ENCODE measurements at regions not wholly inside any gene's neighbourhood (a gene's known extent, or its start where the extent isn't known, plus 50 kb on each side); places are given as distances from the start of the nearest gene placed in this dataset.

DNA sequence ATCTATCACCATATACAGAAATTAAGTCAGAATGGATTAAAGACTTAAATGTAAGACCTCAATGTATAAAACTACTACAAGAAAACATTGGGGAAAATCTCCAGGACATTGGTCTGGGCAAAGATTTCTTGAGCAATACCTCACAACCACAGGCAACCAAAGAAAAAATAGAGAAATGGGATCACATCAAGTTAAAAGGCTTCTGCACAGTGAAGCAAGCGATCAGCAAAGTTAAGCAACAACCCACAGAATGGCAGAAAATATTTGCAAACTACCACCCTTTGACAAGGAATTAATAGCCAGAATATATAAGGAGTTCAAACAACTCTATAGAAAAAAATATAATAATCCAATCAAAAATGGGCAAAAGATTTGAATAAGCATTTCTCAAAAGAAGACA lies 236.9 kb upstream of the EMCN start:
- Histone ChIP-seq H3K4me1 (ENCODE audit: control insufficient read depth in 1 of 2, insufficient read depth in 2 of 2, low read length in 2 of 2) (no peaks in the 10 kb centered on the region), H3K27me3 (ENCODE audit: control insufficient read depth in 1 of 2, insufficient read depth in 2 of 2, low read length in 2 of 2) (no peaks in the 10 kb centered on the region), H3K9ac (ENCODE audit: low read depth in 1 of 2, low read length in 2 of 2) (no peak overlapping the region), H3K36me3 (ENCODE audit: control insufficient read depth in 1 of 2, insufficient read depth in 2 of 2, low read length in 2 of 2) (no peaks in the 10 kb centered on the region), H3K9me3 (ENCODE audit: control insufficient read depth in 1 of 2, low read length in 2 of 2) (no peaks in the 10 kb centered on the region), H3K4me3 (ENCODE audit: low read depth in 1 of 2, low read length in 2 of 2) (no peak overlapping the region), H3K27ac (ENCODE audit: low read depth, low read length) (no peak overlapping the region)

DNA sequence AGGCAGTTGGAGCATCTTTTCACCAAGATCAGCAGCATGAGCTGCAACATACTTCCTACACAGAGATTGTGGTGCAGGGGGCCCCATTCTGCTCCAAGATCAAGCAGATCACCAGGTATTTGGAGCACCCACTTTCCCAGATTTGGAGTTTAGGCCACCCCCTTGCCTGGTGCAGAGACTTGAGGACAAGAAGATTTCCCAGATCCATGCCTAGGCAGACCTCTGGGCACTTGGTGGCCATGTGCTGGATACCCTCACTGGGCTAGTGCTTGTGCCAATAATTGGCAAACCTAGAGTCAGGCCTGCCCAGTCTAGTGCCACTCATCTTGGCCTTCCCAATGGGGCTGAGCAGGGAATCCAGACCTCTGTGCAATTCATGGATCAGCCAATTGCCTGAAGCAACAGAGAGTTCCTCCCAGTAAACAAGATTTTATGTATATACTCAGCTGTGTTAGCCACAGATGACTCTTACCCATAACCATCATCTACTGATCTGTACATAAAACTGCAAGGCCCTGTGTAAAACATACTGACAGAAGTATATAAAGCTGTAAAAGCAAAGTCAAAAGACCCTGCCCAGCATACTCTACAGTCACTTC lies 228.4 kb upstream of the EMCN start:
- Histone ChIP-seq H3K4me3 (ENCODE audit: low read depth in 1 of 2, low read length in 2 of 2) (no peak overlapping the region), H3K36me3 (ENCODE audit: control insufficient read depth in 1 of 2, insufficient read depth in 2 of 2, low read length in 2 of 2) (no peaks in the 10 kb centered on the region), H3K9ac (ENCODE audit: low read depth in 1 of 2, low read length in 2 of 2) (no peak overlapping the region), H3K27ac (ENCODE audit: low read depth, low read length) (no peak overlapping the region), H3K27me3 (ENCODE audit: control insufficient read depth in 1 of 2, insufficient read depth in 2 of 2, low read length in 2 of 2) (no peaks in the 10 kb centered on the region), H3K4me1 (ENCODE audit: control insufficient read depth in 1 of 2, insufficient read depth in 2 of 2, low read length in 2 of 2) (no peaks in the 10 kb centered on the region), H3K9me3 (ENCODE audit: control insufficient read depth in 1 of 2, low read length in 2 of 2) (no peaks in the 10 kb centered on the region)

DNA sequence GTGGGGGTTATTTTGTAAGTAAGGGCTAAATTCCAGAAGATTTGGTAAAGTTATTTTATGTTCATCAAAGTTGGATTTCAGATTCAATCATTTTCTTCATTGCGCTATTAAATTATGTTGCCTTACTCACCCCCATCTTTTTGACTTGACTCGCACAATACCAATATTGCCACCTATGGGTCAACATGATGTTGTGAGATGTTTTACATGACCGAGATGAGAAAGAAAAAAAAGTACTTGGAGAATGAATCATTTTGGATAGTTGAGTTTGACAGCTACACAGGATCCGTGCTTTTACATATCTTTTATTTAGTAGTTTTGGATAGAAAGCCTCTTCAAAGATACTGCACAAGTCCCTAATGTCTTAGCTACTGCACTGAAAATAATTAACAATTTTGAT lies 224.2 kb upstream of the EMCN start:
- Histone ChIP-seq H3K9me3 (ENCODE audit: control insufficient read depth in 1 of 2, low read length in 2 of 2) (no peaks in the 10 kb centered on the region), H3K36me3 (ENCODE audit: control insufficient read depth in 1 of 2, insufficient read depth in 2 of 2, low read length in 2 of 2) (no peaks in the 10 kb centered on the region), H3K27ac (ENCODE audit: low read depth, low read length) (no peak overlapping the region), H3K27me3 (ENCODE audit: control insufficient read depth in 1 of 2, insufficient read depth in 2 of 2, low read length in 2 of 2) (no peaks in the 10 kb centered on the region), H3K4me1 (ENCODE audit: control insufficient read depth in 1 of 2, insufficient read depth in 2 of 2, low read length in 2 of 2) (peaks cover 0 to 9% of the 10 kb centered on the region in 2 donors), H3K9ac (ENCODE audit: low read depth in 1 of 2, low read length in 2 of 2) (no peak overlapping the region), H3K4me3 (ENCODE audit: low read depth in 1 of 2, low read length in 2 of 2) (no peak overlapping the region)

DNA sequence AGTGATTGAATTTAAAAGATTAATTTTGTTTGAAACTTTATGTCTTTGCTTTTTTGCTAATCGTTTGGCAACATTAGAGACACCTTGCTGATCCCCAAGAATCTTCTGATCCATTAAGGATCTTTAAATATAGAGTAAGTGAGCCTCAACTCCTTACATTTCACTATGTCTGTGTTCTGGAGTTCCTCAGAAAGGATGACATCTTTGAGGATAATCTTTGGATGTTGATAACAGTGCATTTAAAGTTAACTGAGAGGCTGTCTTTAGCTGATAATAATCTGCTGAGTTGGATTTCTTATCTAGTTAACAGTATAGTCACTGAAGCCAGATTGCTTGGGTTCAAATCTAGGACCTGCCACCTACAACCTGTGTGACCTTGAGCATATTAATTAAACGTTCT lies 221.6 kb upstream of the EMCN start:
- Histone ChIP-seq H3K9me3 (ENCODE audit: control insufficient read depth in 1 of 2, low read length in 2 of 2) (no peaks in the 10 kb centered on the region), H3K9ac (ENCODE audit: low read depth in 1 of 2, low read length in 2 of 2) (no peak overlapping the region), H3K27ac (ENCODE audit: low read depth, low read length) (no peak overlapping the region), H3K27me3 (ENCODE audit: control insufficient read depth in 1 of 2, insufficient read depth in 2 of 2, low read length in 2 of 2) (no peaks in the 10 kb centered on the region), H3K4me3 (ENCODE audit: low read depth in 1 of 2, low read length in 2 of 2) (no peak overlapping the region), H3K36me3 (ENCODE audit: control insufficient read depth in 1 of 2, insufficient read depth in 2 of 2, low read length in 2 of 2) (no peaks in the 10 kb centered on the region), H3K4me1 (ENCODE audit: control insufficient read depth in 1 of 2, insufficient read depth in 2 of 2, low read length in 2 of 2) (peaks cover 0 to 9% of the 10 kb centered on the region in 2 donors)

DNA sequence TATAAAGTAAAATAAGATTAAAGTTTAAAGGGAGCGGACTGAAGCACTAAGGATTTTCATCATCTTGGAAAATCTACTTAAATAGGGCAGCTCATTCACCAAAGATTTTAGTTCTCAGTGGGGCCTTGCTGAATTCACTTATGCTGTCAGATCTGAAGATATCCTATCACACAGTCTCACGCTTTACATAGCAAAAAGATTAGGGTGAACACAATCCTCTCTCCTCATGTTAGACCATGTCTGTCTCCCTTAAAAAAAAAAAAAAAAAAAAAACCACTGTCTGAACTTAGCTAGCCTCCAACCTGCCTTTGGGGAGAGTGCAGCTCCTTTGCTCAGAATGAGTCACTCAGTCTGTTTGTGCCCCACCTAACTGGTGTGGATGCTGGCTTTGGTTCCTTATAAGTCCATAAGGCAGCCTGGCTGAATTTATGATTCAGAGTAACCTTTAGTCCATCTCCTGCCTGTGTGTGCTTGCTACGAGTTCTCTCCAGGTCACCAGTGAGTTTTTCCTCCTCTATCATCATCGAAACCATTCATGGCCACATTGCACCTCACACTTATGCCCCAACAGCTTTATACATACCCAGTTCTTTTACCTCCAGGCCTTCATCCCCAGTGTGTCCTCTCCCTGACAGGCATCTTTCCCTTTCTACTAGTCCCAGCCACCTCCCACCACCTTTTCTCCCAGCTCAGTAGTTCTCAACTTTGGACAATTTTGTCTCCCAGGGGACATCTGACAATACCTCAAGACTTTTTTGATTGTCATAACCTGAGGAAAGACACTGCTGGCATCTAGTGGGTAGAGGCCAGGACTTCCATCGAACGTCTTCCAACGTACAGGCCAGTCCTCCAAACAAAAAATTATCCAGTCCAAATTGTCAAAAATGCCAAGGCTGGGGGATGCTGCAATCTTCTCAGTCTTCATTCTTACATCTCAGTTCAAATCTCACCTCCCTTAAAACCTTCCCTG lies 220.7 kb upstream of the EMCN start:
- Histone ChIP-seq H3K36me3 (ENCODE audit: control insufficient read depth in 1 of 2, insufficient read depth in 2 of 2, low read length in 2 of 2) (no peaks in the 10 kb centered on the region), H3K27me3 (ENCODE audit: control insufficient read depth in 1 of 2, insufficient read depth in 2 of 2, low read length in 2 of 2) (no peaks in the 10 kb centered on the region), H3K4me1 (ENCODE audit: control insufficient read depth in 1 of 2, insufficient read depth in 2 of 2, low read length in 2 of 2) (peaks cover 0 to 9% of the 10 kb centered on the region in 2 donors), H3K27ac (ENCODE audit: low read depth, low read length) (peak overlapping the region; percentile 18), H3K4me3 (ENCODE audit: low read depth in 1 of 2, low read length in 2 of 2) (no peak overlapping the region), H3K9ac (ENCODE audit: low read depth in 1 of 2, low read length in 2 of 2) (no peak overlapping the region), H3K9me3 (ENCODE audit: control insufficient read depth in 1 of 2, low read length in 2 of 2) (no peaks in the 10 kb centered on the region)

DNA sequence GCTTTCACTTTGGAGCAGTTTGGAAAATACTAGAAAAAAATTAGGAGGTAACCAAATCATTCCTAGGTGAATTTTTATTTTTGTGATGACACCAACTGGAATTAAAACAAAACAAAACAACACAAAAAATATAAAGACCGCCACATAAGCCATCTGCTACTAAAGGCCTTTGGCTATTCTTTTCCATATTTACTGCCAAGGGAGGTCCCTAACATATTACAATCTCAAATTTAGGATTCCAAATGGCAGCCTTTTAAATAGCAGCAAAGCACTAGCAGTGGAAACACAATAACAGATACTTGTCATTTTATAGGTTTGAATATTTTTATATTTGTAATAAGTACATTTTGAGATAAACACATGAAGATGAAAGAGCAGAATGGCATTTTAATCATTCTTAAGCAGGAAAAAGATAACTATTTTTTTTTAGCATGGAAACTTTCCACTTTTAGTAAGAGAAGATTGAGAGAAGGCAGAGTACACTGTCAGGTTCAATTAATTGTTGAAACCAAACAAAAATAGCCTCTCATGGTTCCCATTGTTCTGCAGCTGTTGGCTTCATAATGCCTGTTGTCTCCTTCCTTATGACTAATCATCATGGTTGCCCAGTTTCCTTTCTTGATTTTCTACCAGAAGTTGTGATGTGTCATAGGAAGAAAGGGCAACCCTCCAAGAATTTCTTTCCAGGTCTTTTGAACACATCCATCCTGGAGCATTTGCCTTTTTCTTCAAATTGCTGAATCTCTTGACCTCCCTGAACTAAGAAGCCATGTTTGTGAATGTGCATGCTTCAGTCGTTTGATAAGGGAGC lies 219.0 kb upstream of the EMCN start:
- Histone ChIP-seq H3K9me3 (ENCODE audit: control insufficient read depth in 1 of 2, low read length in 2 of 2) (no peaks in the 10 kb centered on the region), H3K27ac (ENCODE audit: low read depth, low read length) (no peak overlapping the region), H3K4me3 (ENCODE audit: low read depth in 1 of 2, low read length in 2 of 2) (no peak overlapping the region), H3K9ac (ENCODE audit: low read depth in 1 of 2, low read length in 2 of 2) (no peak overlapping the region), H3K36me3 (ENCODE audit: control insufficient read depth in 1 of 2, insufficient read depth in 2 of 2, low read length in 2 of 2) (no peaks in the 10 kb centered on the region), H3K27me3 (ENCODE audit: control insufficient read depth in 1 of 2, insufficient read depth in 2 of 2, low read length in 2 of 2) (no peaks in the 10 kb centered on the region), H3K4me1 (ENCODE audit: control insufficient read depth in 1 of 2, insufficient read depth in 2 of 2, low read length in 2 of 2) (peaks cover 0 to 9% of the 10 kb centered on the region in 2 donors)

DNA sequence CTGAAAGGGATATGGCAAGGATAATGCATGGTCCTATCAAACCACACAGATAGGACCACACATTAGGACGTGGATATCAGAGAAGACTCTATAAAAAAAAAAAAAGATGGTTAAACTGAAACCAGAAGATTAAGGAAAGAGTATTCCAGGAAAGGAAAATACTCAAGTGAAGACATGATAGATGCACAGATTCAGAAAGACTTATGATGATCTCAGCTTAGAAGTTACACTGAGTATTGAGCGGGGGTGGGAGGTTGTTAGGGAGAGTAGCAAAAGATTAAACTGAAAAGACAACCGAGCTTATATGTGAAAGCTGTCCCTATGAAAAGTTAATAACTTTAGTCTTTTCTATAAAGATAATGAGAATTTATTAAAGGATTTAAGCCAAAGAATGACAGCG lies 211.0 kb upstream of the EMCN start:
- no peaks in the 10 kb centered on the region for H3K36me3 ChIP-seq (ENCODE audit: control insufficient read depth in 1 of 2, insufficient read depth in 2 of 2, low read length in 2 of 2)
- H3K27ac ChIP-seq (ENCODE audit: low read depth, low read length): no peak overlapping the region
- no peaks in the 10 kb centered on the region for H3K27me3 ChIP-seq (ENCODE audit: control insufficient read depth in 1 of 2, insufficient read depth in 2 of 2, low read length in 2 of 2)
- no peak overlapping the region for H3K9ac ChIP-seq (ENCODE audit: low read depth in 1 of 2, low read length in 2 of 2)
- H3K9me3 ChIP-seq (ENCODE audit: control insufficient read depth in 1 of 2, low read length in 2 of 2): no peaks in the 10 kb centered on the region
- no peaks in the 10 kb centered on the region for H3K4me1 ChIP-seq (ENCODE audit: control insufficient read depth in 1 of 2, insufficient read depth in 2 of 2, low read length in 2 of 2)
- no peak overlapping the region for H3K4me3 ChIP-seq (ENCODE audit: low read depth in 1 of 2, low read length in 2 of 2)

DNA sequence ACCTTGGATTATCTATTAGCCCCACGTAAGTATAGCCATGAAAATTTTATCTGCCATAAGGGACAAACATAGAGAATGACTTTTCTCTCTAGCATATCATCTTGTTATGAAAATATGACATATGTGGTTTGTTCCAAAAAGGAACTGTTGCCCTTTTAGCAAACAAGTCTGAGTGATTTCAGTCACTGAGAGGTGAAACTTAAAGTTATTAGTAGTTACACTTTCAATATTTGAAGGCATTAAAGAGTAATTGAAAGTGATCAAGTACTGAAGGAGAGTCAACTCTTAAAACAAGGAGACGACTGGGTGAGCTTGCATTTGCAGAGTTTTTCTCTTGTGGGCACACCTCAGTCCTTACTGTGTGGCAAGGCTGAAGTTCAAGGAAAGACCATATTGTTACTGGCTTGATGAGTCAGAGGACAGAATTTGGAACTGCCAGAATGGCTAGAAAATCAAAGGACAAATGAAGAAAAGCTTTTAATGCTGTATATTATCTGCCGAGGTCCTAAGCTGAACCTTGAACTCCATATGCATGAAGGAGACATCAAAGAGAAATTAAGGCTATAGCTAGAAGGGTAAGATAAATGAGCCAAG lies 205.1 kb upstream of the EMCN start:
- Histone ChIP-seq H3K4me3 (ENCODE audit: low read depth in 1 of 2, low read length in 2 of 2) (no peak overlapping the region), H3K27ac (ENCODE audit: low read depth, low read length) (no peak overlapping the region), H3K27me3 (ENCODE audit: control insufficient read depth in 1 of 2, insufficient read depth in 2 of 2, low read length in 2 of 2) (no peaks in the 10 kb centered on the region), H3K4me1 (ENCODE audit: control insufficient read depth in 1 of 2, insufficient read depth in 2 of 2, low read length in 2 of 2) (peaks cover 0 to 9% of the 10 kb centered on the region in 2 donors), H3K9ac (ENCODE audit: low read depth in 1 of 2, low read length in 2 of 2) (no peak overlapping the region), H3K9me3 (ENCODE audit: control insufficient read depth in 1 of 2, low read length in 2 of 2) (no peaks in the 10 kb centered on the region), H3K36me3 (ENCODE audit: control insufficient read depth in 1 of 2, insufficient read depth in 2 of 2, low read length in 2 of 2) (no peaks in the 10 kb centered on the region)

DNA sequence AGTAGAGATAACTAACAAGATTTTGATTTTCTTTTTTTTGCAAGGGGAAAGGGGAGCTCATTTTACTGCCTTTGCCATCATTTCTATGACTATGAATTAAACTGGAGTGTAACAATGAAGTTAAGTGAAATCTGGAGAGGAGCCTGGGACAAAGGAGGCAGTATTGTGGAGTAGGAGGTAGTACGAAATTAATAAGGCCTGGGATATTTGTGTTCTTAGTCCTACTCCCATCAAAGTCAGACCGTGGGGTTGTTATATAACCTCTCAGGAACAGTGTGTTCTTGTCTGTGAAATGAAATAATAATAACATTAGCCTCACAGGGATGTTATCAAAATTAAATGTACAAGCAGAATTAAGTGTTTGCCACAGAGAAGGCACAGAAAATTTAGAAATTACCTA lies 204.3 kb upstream of the EMCN start:
- no peak overlapping the region for H3K4me3 ChIP-seq (ENCODE audit: low read depth in 1 of 2, low read length in 2 of 2)
- H3K36me3 ChIP-seq (ENCODE audit: control insufficient read depth in 1 of 2, insufficient read depth in 2 of 2, low read length in 2 of 2): no peaks in the 10 kb centered on the region
- no peak overlapping the region for H3K9ac ChIP-seq (ENCODE audit: low read depth in 1 of 2, low read length in 2 of 2)
- H3K9me3 ChIP-seq (ENCODE audit: control insufficient read depth in 1 of 2, low read length in 2 of 2): no peaks in the 10 kb centered on the region
- peaks cover 0 to 9% of the 10 kb centered on the region in 2 donors for H3K4me1 ChIP-seq (ENCODE audit: control insufficient read depth in 1 of 2, insufficient read depth in 2 of 2, low read length in 2 of 2)
- H3K27ac ChIP-seq (ENCODE audit: low read depth, low read length): no peak overlapping the region
- no peaks in the 10 kb centered on the region for H3K27me3 ChIP-seq (ENCODE audit: control insufficient read depth in 1 of 2, insufficient read depth in 2 of 2, low read length in 2 of 2)

Data from duodenal mucosa (tissue), 2 donors.